ENCODE measurements at regions not wholly inside any gene's neighbourhood (a gene's known extent, or its start where the extent isn't known, plus 50 kb on each side); places are given as distances from the start of the nearest gene placed in this dataset.

DNA sequence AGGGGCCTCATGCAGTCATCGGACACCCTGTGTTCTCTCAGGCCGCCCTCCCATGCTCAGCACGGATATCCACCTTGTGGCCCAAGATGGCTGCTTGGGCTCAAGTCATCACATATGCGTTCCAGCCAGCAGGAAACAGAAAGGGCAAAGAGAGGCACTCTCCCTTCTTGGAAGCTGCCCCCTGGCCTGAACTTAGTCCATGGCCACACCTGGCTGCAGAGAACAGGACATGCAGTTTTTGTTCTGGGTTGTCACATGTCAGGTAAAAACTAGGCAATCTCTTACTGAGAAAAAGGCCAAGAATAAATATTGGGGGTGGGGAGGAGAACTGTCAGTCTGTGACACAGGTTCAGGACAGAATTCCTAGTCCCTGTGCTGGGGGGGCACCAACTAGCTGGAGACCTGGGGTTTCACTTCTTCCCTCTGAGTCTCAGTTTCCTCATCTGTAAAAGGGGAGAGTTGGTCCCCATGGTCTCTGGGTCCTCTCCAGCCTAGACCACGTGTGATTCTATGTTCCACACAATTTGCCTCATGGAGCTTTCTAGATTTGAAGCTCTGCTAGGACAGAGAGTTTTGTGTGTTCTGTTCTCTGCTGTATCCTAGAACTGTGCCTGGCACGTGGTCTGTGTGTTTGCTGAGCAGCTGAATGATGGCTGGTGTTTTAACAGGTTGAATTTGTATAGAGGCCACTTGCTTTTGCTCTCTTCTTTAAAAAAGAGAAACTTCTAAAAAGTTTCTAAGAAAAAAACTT is 107.2 kb upstream of the ANO1 start:
- TF ChIP-seq, protein P1, sequence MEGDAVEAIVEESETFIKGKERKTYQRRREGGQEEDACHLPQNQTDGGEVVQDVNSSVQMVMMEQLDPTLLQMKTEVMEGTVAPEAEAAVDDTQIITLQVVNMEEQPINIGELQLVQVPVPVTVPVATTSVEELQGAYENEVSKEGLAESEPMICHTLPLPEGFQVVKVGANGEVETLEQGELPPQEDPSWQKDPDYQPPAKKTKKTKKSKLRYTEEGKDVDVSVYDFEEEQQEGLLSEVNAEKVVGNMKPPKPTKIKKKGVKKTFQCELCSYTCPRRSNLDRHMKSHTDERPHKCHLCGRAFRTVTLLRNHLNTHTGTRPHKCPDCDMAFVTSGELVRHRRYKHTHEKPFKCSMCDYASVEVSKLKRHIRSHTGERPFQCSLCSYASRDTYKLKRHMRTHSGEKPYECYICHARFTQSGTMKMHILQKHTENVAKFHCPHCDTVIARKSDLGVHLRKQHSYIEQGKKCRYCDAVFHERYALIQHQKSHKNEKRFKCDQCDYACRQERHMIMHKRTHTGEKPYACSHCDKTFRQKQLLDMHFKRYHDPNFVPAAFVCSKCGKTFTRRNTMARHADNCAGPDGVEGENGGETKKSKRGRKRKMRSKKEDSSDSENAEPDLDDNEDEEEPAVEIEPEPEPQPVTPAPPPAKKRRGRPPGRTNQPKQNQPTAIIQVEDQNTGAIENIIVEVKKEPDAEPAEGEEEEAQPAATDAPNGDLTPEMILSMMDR (IDR thresholded peaks at IDR 0.05; ENCODE audit: insufficient read depth, low read depth, low read length): no peak
- TF ChIP-seq EZH2 (IDR thresholded peaks at IDR 0.05; ENCODE audit: insufficient read depth, low read length): no peak
